DOHH2 (cell line): ENCODE measurements at regions not wholly inside any gene's neighbourhood (a gene's known extent, or its start where the extent isn't known, plus 50 kb on each side); places are given as distances from the start of the nearest gene placed in this dataset.

Experiments
- H3F3A ChIP-seq: fragments of 200-600 bp; sonication (generic), shearing (Covaris generic); 2 replicates; pipeline ENCODE4 v1.6.0; 2016; ENCODE audit warnings: antibody characterized with exemption, mild to moderate bottlenecking; ENCODE audit not compliant: control insufficient read depth, insufficient read depth
- H3K27ac ChIP-seq: fragments of 200-600 bp; sonication (generic); 2 replicates; pipeline ENCODE4 v1.5.1; 2014; ENCODE audit warnings: low read depth, mild to moderate bottlenecking, low read length, moderate library complexity
- H3K27me3 ChIP-seq: fragments of 200-600 bp; sonication (generic); 2 replicates; pipeline ENCODE4 v1.6.1; 2014; ENCODE audit warnings: mild to moderate bottlenecking, low read length, mixed read lengths; ENCODE audit not compliant: control insufficient read depth
- H3K36me3 ChIP-seq: fragments of 200-600 bp; sonication (generic); 2 replicates; pipeline ENCODE4 v1.6.1; 2014; ENCODE audit warnings: mild to moderate bottlenecking, low read length, moderate library complexity, mixed read lengths; ENCODE audit not compliant: control insufficient read depth
- H3K4me1 ChIP-seq: fragments of 200-600 bp; sonication (generic); 2 replicates; pipeline ENCODE4 v1.6.1; 2014; ENCODE audit warnings: mild to moderate bottlenecking, low read length, mixed read lengths; ENCODE audit not compliant: control insufficient read depth
- H3K4me2 ChIP-seq: fragments of 200-600 bp; sonication (generic); 2 replicates; pipeline ENCODE4 v1.6.0; 2014; ENCODE audit warnings: mild to moderate bottlenecking, low read length, moderate library complexity
- H3K4me3 ChIP-seq: fragments of 200-600 bp; sonication (generic); 2 replicates; pipeline ENCODE4 v1.5.1; 2014; ENCODE audit warnings: mild to moderate bottlenecking, low read length, mixed read lengths
- H3K79me2 ChIP-seq: fragments of 200-600 bp; sonication (generic); 2 replicates; pipeline ENCODE4 v1.6.1; 2014; ENCODE audit warnings: mild to moderate bottlenecking, low read length, mixed read lengths; ENCODE audit not compliant: control insufficient read depth
- H3K9me2 ChIP-seq: fragments of 200-600 bp; sonication (generic); replicated peaks from 2 replicates; pipeline ENCODE4 v1.6.1; 2014; ENCODE audit warnings: mild to moderate bottlenecking, low read length, mixed read lengths; ENCODE audit not compliant: control insufficient read depth
- H3K9me3 ChIP-seq: fragments of 200-600 bp; sonication (generic); 2 replicates; pipeline ENCODE4 v1.6.1; 2014; ENCODE audit warnings: antibody characterized with exemption, low read length, mixed read lengths; ENCODE audit not compliant: control insufficient read depth, insufficient read depth
- H4K20me1 ChIP-seq: fragments of 200-600 bp; sonication (generic); 2 replicates; pipeline ENCODE4 v1.6.0; 2014; ENCODE audit warnings: low read depth, mild to moderate bottlenecking, antibody characterized with exemption, low read length, moderate library complexity; ENCODE audit not compliant: control insufficient read depth, insufficient read depth
- EZH2phosphoT487 ChIP-seq: fragments of 200-600 bp; sonication (generic); IDR thresholded peaks from 2 replicates; pipeline ENCODE4 v1.6.1; 2017; ENCODE audit warnings: borderline replicate concordance, mild to moderate bottlenecking, antibody characterized with exemption, low read length, moderate library complexity, mixed read lengths
- TF ChIP-seq, protein P1 (sequence below): fragments of 200-600 bp; sonication (generic); IDR thresholded peaks from one replicate; pipeline ENCODE4 v1.5.1; 2014; ENCODE audit warnings: antibody characterized with exemption, mild to moderate bottlenecking, low read depth, low read length; ENCODE audit not compliant: poor library complexity, severe bottlenecking

- Histone ChIP-seq H3K4me2 (no peak overlapping the region), H3K9me3 (no peaks in the 10 kb centered on the region), H4K20me1 (no peaks in the 10 kb centered on the region), H3K27me3 (no peaks in the 10 kb centered on the region), H3F3A (no peaks in the 10 kb centered on the region), H3K79me2 (no peaks in the 10 kb centered on the region), H3K36me3 (no peaks in the 10 kb centered on the region), H3K4me1 (no peaks in the 10 kb centered on the region), H3K27ac (no peak overlapping the region), H3K4me3 (no peak overlapping the region), H3K9me2 (no peaks in the 10 kb centered on the region)
- TF ChIP-seq, protein P1, sequence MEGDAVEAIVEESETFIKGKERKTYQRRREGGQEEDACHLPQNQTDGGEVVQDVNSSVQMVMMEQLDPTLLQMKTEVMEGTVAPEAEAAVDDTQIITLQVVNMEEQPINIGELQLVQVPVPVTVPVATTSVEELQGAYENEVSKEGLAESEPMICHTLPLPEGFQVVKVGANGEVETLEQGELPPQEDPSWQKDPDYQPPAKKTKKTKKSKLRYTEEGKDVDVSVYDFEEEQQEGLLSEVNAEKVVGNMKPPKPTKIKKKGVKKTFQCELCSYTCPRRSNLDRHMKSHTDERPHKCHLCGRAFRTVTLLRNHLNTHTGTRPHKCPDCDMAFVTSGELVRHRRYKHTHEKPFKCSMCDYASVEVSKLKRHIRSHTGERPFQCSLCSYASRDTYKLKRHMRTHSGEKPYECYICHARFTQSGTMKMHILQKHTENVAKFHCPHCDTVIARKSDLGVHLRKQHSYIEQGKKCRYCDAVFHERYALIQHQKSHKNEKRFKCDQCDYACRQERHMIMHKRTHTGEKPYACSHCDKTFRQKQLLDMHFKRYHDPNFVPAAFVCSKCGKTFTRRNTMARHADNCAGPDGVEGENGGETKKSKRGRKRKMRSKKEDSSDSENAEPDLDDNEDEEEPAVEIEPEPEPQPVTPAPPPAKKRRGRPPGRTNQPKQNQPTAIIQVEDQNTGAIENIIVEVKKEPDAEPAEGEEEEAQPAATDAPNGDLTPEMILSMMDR = no peak
- no peak for TF ChIP-seq EZH2phosphoT487
These were observed 111.6 kb downstream of the SNX18 start for GRCh38 chr5:54629115-54629514.

GRCh38 chr5:54628050-54628449, 110.5 kb downstream of the SNX18 start:
- Histone ChIP-seq H3K27me3 (no peaks in the 10 kb centered on the region), H3F3A (no peaks in the 10 kb centered on the region), H3K9me3 (no peaks in the 10 kb centered on the region), H3K4me2 (no peak overlapping the region), H3K36me3 (no peaks in the 10 kb centered on the region), H3K4me1 (no peaks in the 10 kb centered on the region), H4K20me1 (no peaks in the 10 kb centered on the region), H3K79me2 (no peaks in the 10 kb centered on the region), H3K9me2 (no peaks in the 10 kb centered on the region), H3K4me3 (no peak overlapping the region), H3K27ac (no peak overlapping the region)
- TF ChIP-seq, protein P1 = no peak
- TF ChIP-seq EZH2phosphoT487 = no peak

- no peaks in the 10 kb centered on the region for H3K9me3 ChIP-seq
- no peaks in the 10 kb centered on the region for H3K27me3 ChIP-seq
- H3K27ac ChIP-seq = no peak overlapping the region
- TF ChIP-seq, protein P1 = no peak
- no peak for TF ChIP-seq EZH2phosphoT487
- no peaks in the 10 kb centered on the region for H3K36me3 ChIP-seq
- H3K9me2 ChIP-seq = no peaks in the 10 kb centered on the region
- no peaks in the 10 kb centered on the region for H3F3A ChIP-seq
- no peaks in the 10 kb centered on the region for H3K79me2 ChIP-seq
- no peak overlapping the region for H3K4me2 ChIP-seq
- H4K20me1 ChIP-seq = no peaks in the 10 kb centered on the region
- H3K4me3 ChIP-seq = no peak overlapping the region
- H3K4me1 ChIP-seq = no peaks in the 10 kb centered on the region
These were observed 108.8 kb downstream of the SNX18 start for GRCh38 chr5:54626407-54626806.

DNA sequence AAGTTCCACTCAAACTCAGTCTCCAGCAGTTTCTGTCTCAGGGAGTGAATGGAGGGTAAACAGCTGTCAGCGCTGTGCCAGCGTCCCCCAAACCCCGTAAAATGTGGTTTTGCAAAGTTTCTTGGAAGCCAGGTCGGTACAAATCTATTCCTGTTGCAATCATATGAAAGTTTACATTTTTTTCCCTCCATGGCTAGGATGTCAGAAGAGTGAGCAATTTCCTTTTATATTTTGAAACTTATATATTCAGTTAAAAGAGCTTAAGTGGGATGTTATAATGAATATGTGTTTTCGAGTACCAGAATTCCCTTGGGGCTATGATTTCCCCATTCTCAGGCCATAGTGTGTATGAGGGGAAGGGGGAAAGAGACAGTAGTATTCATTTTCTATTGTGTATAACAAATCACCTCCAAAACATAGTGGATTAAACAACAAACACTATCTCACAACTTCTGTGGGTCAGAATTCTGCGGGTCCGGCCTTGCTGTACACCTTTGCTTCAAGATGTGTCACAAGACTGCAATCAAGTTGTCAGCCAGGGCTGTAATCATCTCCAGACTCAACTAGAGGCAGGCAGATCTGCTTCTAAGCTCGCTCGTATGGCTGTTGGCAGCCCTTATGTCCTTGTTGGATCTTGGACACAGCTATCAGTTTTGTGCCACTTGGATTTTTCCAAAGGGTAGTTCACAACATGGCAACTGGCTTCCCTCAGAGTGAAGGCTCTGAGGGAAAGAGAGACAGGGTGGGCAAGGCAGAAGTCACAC, 107.4 kb downstream of the SNX18 start:
- H3K27me3 ChIP-seq = no peaks in the 10 kb centered on the region
- H3F3A ChIP-seq = no peaks in the 10 kb centered on the region
- no peaks in the 10 kb centered on the region for H4K20me1 ChIP-seq
- TF ChIP-seq EZH2phosphoT487 = no peak
- TF ChIP-seq, protein P1 = no peak
- no peak overlapping the region for H3K4me2 ChIP-seq
- no peak overlapping the region for H3K27ac ChIP-seq
- H3K9me2 ChIP-seq = no peaks in the 10 kb centered on the region
- H3K79me2 ChIP-seq = no peaks in the 10 kb centered on the region
- H3K4me3 ChIP-seq = no peak overlapping the region
- no peaks in the 10 kb centered on the region for H3K9me3 ChIP-seq
- H3K36me3 ChIP-seq = no peaks in the 10 kb centered on the region
- H3K4me1 ChIP-seq = no peaks in the 10 kb centered on the region
